Mesothelial cell of epicardium (in vitro differentiated cells): ENCODE measurements at regions not wholly inside any gene's neighbourhood (a gene's known extent, or its start where the extent isn't known, plus 50 kb on each side); places are given as distances from the start of the nearest gene placed in this dataset.

Source experiments
- DNase-seq, 2 experiments: peaks; one replicate each; pipeline ENCODE4 v3.0.0; 2021; ENCODE audit warnings: low spot score in 2 of 2; ENCODE audit not compliant: unreplicated experiment in 2 of 2
- H3K27ac Mint-ChIP-seq: 2 replicates; pipeline ENCODE4 v1.8.0; 2021; ENCODE audit warnings: mixed read lengths
- H3K27me3 Mint-ChIP-seq: 2 replicates; pipeline ENCODE4 v1.8.0; 2021; ENCODE audit warnings: low read depth, mixed read lengths
- H3K36me3 Mint-ChIP-seq: 2 replicates; pipeline ENCODE4 v1.8.0; 2021; ENCODE audit warnings: mixed read lengths
- H3K4me1 Mint-ChIP-seq: 2 replicates; pipeline ENCODE4 v1.8.0; 2021; ENCODE audit warnings: mixed read lengths
- H3K4me3 Mint-ChIP-seq: 2 replicates; pipeline ENCODE4 v1.8.0; 2021; ENCODE audit warnings: mild to moderate bottlenecking, moderate library complexity, mixed read lengths
- H3K9me3 Mint-ChIP-seq: 2 replicates; pipeline ENCODE4 v1.8.0; 2021; ENCODE audit warnings: mixed read lengths
- TF ChIP-seq, protein P1 (sequence below): fragments of 200-600 bp; sonication (generic); IDR thresholded peaks from one replicate; pipeline ENCODE4 v1.5.0; 2021; ENCODE audit warnings: antibody characterized with exemption; ENCODE audit not compliant: unreplicated experiment

DNA sequence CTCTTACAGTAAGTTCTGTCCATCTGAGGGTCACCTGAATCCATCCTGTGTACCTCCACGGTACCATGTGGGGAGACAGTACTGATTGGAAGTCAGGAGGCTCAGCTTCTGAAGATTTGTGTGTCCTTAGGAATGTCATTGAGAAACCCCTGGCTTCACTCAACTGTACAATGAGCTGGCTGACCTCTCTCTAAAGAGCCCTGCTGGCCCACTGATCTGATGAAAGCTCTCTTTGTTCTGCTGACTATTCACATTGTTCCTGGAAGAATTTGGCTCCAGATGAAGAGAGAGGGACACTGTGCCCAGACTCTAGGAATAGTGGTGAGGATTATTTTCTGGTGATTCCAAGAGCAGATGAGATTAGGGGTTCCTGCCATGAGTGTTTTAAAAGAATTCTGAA is 141.2 kb downstream of the LURAP1L start:
- Mint-ChIP-seq H3K36me3 (no peaks in the 10 kb centered on the region), H3K9me3 (no peaks in the 10 kb centered on the region), H3K4me3 (no peak overlapping the region), H3K27ac (no peak overlapping the region), H3K4me1 (peaks cover 12% of the 10 kb centered on the region), H3K27me3 (no peaks in the 10 kb centered on the region)
- DNase-seq, result no peak
- TF ChIP-seq, protein P1, sequence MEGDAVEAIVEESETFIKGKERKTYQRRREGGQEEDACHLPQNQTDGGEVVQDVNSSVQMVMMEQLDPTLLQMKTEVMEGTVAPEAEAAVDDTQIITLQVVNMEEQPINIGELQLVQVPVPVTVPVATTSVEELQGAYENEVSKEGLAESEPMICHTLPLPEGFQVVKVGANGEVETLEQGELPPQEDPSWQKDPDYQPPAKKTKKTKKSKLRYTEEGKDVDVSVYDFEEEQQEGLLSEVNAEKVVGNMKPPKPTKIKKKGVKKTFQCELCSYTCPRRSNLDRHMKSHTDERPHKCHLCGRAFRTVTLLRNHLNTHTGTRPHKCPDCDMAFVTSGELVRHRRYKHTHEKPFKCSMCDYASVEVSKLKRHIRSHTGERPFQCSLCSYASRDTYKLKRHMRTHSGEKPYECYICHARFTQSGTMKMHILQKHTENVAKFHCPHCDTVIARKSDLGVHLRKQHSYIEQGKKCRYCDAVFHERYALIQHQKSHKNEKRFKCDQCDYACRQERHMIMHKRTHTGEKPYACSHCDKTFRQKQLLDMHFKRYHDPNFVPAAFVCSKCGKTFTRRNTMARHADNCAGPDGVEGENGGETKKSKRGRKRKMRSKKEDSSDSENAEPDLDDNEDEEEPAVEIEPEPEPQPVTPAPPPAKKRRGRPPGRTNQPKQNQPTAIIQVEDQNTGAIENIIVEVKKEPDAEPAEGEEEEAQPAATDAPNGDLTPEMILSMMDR, result no peak

DNA sequence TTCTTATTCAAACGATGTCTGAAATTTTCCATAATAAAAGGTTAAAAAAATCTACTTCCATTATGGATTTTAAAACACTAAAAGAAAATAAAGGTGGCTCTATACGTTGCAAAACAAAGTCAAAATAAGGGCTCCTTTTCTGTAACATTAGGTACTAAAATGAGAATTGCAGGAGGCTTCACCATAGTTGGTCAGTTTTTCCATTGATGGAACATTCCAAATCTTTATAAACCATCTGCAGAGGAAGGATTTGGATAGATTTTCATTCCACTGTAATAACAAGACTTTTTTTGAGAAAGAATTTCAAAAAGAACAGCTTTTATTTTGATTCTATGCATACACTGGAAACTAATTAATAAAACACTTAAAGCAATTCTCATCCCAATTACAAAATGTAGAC is 145.6 kb downstream of the LURAP1L start:
- Mint-ChIP-seq H3K9me3 (peaks cover 7% of the 10 kb centered on the region), H3K27ac (no peak overlapping the region), H3K4me3 (no peak overlapping the region), H3K36me3 (no peaks in the 10 kb centered on the region), H3K27me3 (no peaks in the 10 kb centered on the region), H3K4me1 (peaks cover 21% of the 10 kb centered on the region)
- no peak for DNase-seq
- TF ChIP-seq, protein P1, result no peak

DNA sequence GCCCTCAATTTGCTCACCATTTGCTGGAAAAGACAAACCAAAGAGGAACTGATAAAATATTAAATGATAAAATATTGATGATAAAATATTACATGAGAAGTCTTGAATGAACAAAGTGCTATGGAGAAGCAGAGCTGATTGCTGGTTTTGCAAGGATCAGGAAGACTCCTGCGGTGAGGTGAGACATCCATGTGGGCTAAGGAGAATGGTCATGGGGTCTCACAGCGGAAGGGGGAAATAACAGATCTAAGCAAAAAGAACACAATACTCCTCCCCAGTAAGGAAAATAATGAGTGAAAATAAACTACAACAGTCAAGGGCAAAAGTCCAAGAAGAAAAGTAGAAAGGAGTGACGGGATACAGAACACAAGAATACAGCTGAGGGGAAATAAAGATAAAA is 146.8 kb downstream of the LURAP1L start:
- TF ChIP-seq, protein P1, result no peak
- no peak overlapping the region for H3K4me3 Mint-ChIP-seq
- no peak overlapping the region for H3K27ac Mint-ChIP-seq
- H3K9me3 Mint-ChIP-seq, result peaks cover 10% of the 10 kb centered on the region
- H3K27me3 Mint-ChIP-seq, result no peaks in the 10 kb centered on the region
- H3K36me3 Mint-ChIP-seq, result no peaks in the 10 kb centered on the region
- DNase-seq, result no peak
- H3K4me1 Mint-ChIP-seq, result peaks cover 20% of the 10 kb centered on the region

DNA sequence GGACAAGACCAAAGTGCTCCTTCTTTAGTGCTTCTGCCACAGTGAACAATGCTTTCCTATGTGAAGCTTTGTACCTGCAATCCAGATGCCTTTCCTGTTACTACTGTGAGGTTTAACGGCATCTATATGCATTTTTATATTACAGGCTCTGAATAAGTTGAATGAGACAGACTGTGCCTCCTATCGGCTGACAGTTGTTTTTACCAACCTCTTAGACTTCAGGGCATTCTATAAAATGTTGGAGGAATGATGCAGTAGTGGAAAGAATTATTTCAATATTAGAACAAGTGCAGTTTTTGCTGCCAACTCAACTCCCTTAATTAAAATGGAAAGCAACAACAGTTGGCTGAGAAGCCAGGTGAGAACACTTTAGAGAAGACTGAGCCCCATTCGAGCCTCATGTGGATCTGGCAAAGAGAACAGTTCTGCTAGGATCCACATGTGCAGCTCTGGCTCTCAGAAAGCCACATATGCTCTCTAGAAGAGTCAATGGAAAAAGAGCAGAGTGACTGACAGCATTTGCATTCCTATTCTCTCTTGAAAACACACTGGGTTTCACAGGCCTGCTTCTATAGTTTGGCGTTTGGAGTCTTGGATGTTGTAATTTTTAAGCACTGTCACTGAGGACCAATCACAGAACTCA is 147.5 kb downstream of the LURAP1L start:
- Mint-ChIP-seq H3K9me3 (peaks cover 10% of the 10 kb centered on the region), H3K4me3 (no peak overlapping the region), H3K27ac (no peak overlapping the region), H3K36me3 (no peaks in the 10 kb centered on the region), H3K27me3 (no peaks in the 10 kb centered on the region), H3K4me1 (peaks cover 20% of the 10 kb centered on the region)
- DNase-seq, result no peak
- TF ChIP-seq, protein P1, result no peak

DNA sequence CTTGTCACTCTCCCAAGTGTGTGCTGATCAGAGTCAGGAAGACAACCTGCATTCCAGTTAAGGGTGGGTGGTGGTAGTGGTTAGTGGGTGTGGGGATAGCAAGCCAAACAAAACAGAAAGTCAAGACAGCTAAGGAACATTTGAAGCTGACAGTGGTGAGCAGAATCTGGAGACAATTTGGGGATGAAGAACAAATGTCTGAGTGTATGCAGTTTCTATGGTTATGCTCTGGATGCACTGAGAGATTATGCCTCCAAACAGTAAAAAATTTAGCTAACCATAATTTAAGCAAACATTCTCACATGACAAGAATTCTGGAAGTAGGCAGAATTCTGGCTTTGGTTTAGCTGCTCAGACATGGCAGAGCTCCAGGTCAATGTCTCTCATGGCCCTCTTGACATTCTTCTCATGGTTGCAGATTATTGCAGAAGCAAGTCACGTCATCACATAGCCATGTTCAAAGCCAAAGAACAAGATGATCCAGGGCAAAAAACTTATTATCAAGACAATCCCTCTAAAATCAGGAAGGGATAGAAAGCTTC is 148.7 kb downstream of the LURAP1L start:
- H3K4me1 Mint-ChIP-seq, result peaks cover 20% of the 10 kb centered on the region
- peak overlapping the region; percentile 39 for H3K27ac Mint-ChIP-seq
- no peak for DNase-seq
- no peak overlapping the region for H3K4me3 Mint-ChIP-seq
- TF ChIP-seq, protein P1, result no peak
- peaks cover 10% of the 10 kb centered on the region for H3K9me3 Mint-ChIP-seq
- no peaks in the 10 kb centered on the region for H3K27me3 Mint-ChIP-seq
- no peaks in the 10 kb centered on the region for H3K36me3 Mint-ChIP-seq
